ENCODE measurements at regions not wholly inside any gene's neighbourhood (a gene's known extent, or its start where the extent isn't known, plus 50 kb on each side); places are given as distances from the start of the nearest gene placed in this dataset.

- no peak for DNase-seq (ENCODE audit: insufficient read length, low spot score)
- no peak for FAIRE-seq
These were observed 58.9 kb upstream of the QRFPR start for GRCh38 chr4:121439669-121440068.
